HG03378 (cell line): ENCODE measurements at regions not wholly inside any gene's neighbourhood (a gene's known extent, or its start where the extent isn't known, plus 50 kb on each side); places are given as distances from the start of the nearest gene placed in this dataset.

ENCODE experiments used
- ATAC-seq: cut with Tn5 transposase; IDR thresholded peaks from one replicate; pipeline ENCODE4 v1.9.1; 2021; ENCODE audit warnings: mild to moderate bottlenecking, moderate library complexity; ENCODE audit not compliant: unreplicated experiment

GRCh38 chr2:187274146-187274545 lies 173.9 kb downstream of the CALCRL start:
- ATAC-seq, result no peak

DNA sequence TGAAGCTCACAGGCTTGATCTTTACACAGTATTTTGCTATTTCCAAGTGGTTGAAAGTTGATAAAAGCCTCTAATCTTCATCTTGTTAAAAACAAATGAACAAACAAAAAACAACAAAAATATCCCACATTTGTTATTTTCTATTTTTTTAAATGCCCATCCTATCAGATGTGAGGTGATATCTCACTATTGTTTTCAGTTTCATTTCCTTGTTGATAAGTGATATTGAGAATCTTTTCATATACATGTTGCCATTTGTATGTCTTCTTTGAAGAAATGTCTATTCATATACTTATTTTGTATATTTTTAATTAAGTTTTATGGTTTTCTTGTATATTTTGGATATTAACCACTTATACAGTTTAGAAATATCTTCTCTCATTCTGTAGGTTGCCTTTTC lies 175.8 kb downstream of the CALCRL start:
- no peak for ATAC-seq

GRCh38 chr2:187271825-187272224 lies 176.2 kb downstream of the CALCRL start:
- no peak for ATAC-seq

- no peak for ATAC-seq
Measured at GRCh38 chr2:187266645-187267044, 181.4 kb downstream of the CALCRL start.

DNA sequence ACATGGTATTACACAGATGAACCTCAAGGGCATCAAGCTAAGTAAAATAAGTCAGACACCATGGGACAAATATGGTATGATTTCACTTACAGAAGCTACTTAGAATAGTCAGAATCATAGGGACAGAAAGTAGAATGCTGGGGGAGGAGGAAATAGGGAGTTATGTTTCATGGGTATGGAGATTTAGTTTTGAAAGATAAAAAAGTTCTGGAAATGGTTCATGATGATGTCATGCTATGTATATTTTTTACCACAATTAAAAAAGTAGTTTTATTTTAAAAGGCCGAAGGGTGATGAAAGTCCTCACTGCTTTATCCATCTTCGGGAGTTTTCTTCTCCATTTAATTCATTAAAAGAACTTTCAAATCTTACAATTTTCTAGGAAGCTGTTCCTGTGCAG lies 181.9 kb downstream of the CALCRL start:
- no peak for ATAC-seq

- no peak for ATAC-seq
Measured at GRCh38 chr2:187264612-187265011, 183.4 kb downstream of the CALCRL start.

DNA sequence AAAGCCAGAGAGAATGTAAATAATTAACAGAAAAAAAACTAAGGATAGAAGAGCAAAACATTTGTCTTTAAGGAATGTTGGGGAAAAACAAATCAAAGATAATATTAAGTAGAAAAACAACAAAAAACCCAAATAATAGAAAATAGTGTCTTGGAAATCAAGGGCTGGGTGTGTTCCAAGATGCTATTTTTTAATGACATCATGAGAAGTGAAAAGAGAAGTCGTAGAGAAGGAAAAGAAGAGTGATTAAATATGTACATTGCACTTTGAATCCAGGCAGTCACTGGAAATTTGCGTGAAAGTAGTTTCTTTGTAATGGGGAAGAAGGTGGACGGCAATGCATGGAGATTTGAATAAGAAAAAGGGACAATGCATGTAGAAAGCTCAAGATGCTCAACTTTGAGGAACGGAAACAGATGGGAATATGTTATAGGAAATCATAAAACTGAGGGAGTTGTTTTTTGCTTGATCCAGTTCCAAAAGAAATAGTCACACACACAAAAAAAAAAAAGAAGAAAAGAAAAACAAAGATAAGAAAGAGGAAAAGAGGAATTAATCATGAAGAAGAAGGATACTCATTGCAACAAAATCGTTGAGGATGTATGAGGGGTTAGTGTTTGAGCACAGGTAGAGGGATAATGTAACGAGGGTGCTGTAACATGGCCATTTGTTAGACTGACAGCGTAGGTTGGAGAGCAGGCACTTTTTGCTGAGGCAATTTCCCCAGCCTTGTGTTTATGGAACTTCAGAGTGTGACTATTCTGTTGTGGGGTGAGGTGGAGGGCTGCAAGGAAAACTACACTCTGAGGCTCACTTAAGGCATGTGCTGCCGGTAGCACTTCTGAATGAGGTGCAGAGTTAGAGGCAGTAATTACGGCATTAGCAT lies 184.1 kb downstream of the CALCRL start:
- ATAC-seq, result no peak

GRCh38 chr2:187261705-187262104 lies 186.3 kb downstream of the CALCRL start:
- ATAC-seq, result no peak

DNA sequence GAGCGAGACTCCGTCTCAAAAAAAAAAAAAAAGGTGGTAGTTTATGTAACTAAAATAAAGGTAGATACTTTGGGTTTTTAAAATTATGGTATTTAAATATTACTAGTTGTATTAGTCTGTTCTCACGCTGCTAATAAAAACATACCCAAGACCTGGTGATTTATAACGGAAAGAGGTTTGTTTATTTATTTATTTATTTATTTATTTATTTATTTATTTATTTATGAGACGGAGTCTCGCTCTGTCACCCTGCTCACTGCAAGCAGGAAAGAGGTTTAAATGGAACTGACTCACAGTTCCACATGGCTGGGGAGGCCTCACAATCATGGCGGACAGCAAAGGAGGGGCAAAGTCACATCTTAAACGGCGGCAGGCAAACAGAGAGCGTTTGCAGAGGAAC lies 196.0 kb downstream of the CALCRL start:
- no peak for ATAC-seq

DNA sequence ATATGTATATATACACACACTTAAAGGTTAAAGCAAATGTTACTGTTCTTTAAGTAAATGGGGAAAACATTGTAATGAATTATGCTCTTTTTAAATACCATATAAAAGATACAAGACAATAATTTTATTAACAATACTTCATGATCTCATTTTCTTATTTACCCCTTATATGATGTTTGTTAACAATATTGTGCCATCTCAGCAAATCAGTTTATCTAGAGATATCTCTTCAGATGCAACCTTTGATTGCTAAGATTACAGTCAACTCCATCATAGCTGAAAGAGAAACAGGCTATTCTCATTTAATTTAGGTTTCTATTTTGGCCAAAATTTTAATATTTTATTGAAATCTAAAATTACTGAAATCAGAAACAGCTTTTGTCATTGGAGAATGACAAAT lies 197.9 kb downstream of the CALCRL start:
- ATAC-seq, result no peak

DNA sequence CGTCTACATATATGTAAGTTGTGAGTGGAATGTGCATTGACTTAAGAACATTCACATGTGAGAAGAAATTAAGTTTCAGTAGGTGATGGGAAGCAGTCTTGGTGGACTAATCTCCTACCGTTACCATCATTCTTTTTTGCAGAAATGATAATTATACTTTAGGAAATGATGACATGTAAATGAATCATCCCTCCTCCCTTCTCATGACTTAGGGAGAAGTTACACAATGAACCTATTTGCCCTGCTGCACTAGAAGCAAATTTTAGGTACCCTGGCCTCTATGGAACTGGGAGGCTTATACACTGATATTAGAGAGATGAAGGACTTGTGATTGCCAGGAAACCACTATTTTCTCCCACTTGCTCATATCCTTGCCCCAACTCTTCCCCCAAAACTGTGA lies 214.2 kb downstream of the CALCRL start:
- ATAC-seq, result no peak

DNA sequence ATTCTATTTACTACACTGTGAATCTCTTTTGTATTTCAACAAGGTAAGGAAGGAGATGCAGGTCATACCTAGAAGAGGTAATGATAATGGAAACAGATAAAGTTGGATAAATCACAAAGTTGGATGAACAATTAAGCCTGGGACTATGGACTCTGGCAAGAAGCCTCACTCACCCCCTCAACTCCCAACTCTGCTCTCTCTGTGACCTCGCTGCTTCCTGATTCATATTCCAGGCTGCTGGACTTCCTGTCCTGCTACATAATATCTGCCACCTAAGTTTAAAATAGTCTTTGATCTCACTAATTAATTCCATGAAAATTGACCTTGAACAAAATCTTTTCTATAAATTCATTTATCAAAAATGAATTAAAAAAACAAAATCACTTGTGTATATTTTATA lies 215.3 kb downstream of the CALCRL start:
- no peak for ATAC-seq

DNA sequence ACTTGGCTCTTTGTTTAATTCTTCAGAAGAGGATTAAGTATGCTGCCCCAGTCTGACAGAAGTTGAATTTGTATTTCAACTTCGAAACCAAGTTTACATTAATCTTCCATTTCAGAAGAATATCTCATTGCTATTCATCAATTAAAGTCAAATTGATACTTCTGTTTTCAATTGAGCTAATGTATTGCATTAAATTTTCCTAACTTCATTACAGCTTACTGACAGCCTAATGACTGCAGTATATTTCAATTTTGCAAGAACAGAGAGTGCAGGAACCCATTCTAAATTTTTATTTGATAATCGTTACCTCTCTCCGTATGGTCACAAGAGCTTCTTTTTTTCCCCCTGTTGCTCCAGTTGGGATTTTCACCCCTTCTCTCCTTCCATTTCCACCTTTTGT lies 218.0 kb downstream of the CALCRL start:
- no peak for ATAC-seq

- ATAC-seq, result no peak
Measured at GRCh38 chr2:187228986-187229385, 219.1 kb downstream of the CALCRL start.

DNA sequence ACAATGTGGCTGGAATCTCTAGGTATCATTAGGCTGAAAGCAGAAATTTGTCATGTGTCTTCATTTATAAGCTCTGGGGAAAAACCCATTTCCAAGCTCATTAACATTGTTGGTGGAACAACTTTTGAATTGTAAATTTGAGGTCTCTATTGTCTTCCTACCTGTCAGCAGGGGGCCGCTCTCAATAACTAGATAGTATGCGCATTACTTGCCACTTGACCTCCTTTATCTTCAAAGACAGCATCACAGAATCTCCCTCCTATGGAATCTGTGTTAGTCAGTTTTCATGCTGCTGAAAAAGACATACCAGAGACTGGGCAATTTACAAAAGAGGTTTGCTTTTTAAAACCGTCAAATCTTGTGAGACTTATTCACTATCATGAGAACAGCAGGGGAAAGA lies 223.1 kb downstream of the CALCRL start:
- no peak for ATAC-seq

- no peak for ATAC-seq
Measured at GRCh38 chr2:187220071-187220470, 228.0 kb downstream of the CALCRL start.

DNA sequence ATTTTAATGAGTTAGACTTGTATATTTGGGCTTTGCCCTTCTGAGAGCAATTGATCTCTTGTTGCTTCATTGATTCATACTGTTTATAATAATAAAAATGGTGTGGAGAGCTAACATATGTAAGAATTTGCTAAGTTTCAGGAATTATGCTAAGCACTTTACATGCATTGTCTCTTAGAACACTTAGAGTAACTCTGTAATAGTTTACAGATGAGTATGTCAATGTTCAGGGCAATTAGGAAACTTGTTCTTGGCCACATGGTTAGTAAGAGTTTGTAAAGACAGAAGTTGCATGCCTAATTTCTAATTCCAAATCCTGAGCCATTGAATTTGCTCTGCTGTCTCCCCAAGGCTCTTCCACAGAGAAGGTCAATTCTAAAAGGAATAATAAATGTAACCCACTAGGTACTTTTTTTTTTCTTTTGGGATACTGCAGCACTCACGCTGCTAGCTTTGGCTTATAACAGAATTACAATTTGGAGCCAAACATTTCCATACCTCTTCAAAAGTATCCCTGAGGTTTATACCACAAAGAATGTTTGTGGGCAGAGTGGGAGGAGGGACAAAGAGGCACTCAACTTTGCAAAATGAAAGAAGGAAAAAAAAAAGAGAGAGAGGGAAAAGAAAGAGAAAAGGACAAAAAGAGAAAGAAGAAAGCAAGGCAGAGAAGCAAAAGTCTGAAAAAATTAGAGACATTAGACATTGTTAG lies 232.4 kb downstream of the CALCRL start:
- ATAC-seq, result no peak

- ATAC-seq, result no peak
Measured at GRCh38 chr2:187214306-187214705, 233.7 kb downstream of the CALCRL start.

DNA sequence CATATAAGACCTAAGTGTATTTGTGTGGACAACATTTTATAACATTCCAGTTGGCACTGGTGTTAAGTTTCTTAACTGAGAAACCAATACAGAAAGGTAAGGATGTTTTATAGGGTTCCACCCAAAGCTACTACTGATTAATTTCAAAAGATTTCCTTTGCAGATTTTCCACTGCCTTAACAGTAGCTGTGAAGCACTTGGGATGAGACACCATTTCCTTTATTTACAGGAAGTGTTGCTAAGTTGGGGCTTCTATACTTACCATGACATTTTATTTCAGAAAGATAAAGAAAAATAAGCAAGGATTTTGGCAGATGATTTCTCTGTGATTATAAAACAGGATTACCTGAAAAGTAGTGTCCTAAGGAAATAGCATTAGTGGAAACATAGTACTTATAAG lies 234.3 kb downstream of the CALCRL start:
- ATAC-seq, result no peak

DNA sequence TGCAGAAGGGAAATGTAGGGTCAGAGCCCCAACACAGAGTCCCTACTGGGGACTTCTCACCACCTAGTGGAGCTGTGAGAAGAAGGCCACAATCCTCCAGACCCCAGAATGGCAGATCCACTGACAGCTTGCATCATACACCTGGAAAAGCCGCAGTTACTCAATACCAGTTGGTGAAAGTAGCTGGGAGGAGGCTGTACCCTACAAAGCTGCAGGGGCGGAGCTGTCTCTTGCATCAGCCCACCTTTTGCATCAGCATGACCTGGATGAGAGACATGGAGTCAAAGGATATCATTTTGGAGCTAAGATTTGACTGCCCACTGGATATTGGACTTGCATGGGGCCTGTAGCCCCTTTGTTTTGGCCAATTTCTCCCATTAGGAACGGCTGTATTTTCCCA lies 237.3 kb downstream of the CALCRL start:
- no peak for ATAC-seq

GRCh38 chr2:187208199-187208785 lies 239.8 kb downstream of the CALCRL start:
- ATAC-seq, result no peak

DNA sequence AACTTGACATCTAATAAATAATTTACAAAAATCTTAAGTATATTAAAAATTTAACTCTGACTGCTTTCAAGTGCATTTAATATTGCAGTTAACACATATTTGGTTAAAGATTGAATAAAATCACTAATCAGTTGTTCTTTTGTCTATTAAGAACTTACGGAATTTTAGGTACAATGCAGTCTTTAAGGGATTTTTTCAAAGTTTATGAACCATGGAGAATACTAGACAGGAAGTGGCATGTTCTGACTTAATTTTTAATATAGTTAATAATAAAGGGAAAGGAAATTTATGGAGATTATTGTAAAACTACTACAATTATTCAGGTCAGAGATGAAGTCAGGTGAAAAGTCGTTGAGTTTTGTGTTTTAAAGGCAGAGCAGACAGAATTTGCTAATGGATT lies 240.9 kb downstream of the CALCRL start:
- ATAC-seq, result no peak
